WI38 (cell line): ENCODE measurements at regions not wholly inside any gene's neighbourhood (a gene's known extent, or its start where the extent isn't known, plus 50 kb on each side); places are given as distances from the start of the nearest gene placed in this dataset.

Experiments used
- H3K4me3 ChIP-seq: 2 replicates; pipeline ENCODE4 v1.5.1; 2011; ENCODE audit warnings: low read depth, mild to moderate bottlenecking, control low read depth, low read length
- TF ChIP-seq, protein P1 (sequence below): IDR thresholded peaks from 2 replicates; pipeline ENCODE4 v1.5.1; 2012; ENCODE audit warnings: low read depth, mild to moderate bottlenecking, control low read depth, low read length

DNA sequence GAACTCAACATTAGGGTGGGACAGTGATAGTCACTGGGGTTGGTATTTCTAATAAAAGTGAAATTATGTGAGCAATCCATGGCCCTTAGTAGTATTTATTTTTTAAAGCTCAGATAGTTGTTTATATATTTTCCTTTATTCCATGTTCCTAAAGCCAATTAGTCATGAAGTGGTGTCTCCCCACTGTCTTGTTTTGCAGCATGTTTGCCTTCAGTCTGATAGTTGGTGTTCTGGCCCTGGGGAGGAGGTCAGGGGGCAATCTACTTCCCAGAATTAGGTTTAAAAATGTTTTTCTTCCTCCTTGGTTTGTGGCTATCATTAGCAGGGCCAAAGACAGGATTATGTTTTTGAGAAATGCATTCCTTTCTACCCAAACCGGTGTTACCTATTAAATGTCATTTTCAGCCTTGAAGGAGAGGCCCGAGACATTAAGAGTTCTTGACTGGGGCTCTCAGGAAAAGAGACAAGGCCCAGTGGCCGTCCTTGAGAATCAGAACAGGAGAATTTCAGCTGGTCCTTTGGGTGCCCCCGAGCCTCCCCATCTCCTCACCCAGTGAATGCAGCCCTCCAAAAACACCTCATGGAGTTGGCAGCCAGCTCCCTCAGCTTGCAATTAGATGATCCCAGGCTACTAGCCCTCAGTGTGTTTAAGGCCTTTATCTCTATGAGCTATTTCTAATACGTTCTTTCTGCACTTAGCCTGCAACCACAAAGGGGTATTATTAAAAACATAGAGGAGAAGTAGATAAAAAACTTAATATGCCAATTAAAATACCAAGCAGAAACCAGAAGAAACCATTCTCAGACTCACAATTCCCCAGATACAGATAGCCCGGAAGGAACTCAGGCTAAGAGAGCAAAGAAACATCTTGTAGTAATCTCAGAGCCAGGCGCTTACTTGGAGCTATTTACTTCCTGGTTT, 71.3 kb upstream of the NGF start:
- TF ChIP-seq, protein P1, sequence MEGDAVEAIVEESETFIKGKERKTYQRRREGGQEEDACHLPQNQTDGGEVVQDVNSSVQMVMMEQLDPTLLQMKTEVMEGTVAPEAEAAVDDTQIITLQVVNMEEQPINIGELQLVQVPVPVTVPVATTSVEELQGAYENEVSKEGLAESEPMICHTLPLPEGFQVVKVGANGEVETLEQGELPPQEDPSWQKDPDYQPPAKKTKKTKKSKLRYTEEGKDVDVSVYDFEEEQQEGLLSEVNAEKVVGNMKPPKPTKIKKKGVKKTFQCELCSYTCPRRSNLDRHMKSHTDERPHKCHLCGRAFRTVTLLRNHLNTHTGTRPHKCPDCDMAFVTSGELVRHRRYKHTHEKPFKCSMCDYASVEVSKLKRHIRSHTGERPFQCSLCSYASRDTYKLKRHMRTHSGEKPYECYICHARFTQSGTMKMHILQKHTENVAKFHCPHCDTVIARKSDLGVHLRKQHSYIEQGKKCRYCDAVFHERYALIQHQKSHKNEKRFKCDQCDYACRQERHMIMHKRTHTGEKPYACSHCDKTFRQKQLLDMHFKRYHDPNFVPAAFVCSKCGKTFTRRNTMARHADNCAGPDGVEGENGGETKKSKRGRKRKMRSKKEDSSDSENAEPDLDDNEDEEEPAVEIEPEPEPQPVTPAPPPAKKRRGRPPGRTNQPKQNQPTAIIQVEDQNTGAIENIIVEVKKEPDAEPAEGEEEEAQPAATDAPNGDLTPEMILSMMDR: no peak
- H3K4me3 ChIP-seq: no peak overlapping the region

DNA sequence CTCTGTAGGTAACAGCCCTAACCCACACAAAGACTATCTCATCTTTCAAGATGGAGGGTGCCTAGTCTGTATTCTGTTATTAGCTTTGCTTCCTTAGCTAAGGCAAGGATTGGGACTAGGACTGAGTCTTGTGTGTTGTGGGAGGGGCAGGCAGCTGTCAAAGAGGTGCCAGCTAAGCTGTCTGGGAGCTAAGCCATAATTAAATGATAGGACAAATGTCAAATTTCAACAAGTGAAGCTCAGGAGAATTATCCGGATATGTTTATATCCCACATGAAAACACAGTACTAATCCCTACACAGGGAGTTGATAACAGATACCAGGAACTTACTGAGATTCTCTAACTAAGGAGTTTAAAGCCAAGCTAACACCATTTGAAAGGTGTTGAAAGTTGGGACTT, 70.5 kb upstream of the NGF start:
- TF ChIP-seq, protein P1: no peak
- no peak overlapping the region for H3K4me3 ChIP-seq

DNA sequence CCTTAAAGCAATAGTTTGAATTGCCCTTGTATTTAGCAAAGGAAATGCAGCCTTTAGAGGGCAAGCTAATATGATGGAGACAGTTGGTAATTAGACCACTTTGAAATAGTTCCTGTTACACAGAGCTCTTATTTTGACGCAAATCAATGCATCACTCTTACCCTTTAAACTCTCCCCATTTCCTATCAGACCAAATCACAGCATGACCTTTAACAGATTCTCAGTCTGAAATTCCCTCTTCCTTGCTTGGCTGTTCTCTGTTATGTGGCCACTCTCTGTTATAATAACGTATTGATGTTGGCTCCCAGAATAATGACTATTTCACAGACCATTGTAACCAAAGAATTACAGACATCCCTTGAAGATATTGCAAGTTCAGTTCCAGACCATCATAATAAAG, 66.9 kb upstream of the NGF start:
- no peak overlapping the region for H3K4me3 ChIP-seq
- TF ChIP-seq, protein P1: no peak

DNA sequence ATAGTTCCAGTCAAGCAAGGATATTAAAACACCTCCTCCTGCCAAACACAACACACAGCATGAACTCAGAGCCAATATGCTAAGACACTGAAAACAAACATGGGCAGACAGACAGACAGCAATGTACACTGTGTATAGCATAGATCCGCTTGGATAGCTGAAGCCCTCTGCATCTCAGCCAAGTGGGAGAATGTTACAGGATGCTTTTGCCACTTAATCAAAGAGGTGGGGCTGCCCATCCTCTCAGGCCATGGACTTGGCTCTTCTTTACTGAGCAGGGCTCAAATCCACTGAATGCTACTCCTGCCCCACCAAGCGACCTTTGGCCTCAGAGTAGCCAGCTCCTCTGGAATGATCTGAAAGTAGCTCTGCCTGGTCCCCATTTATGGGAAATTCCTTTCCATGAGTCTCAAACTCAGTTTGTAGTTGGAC, 64.7 kb upstream of the NGF start:
- TF ChIP-seq, protein P1: no peak
- H3K4me3 ChIP-seq: no peak overlapping the region

DNA sequence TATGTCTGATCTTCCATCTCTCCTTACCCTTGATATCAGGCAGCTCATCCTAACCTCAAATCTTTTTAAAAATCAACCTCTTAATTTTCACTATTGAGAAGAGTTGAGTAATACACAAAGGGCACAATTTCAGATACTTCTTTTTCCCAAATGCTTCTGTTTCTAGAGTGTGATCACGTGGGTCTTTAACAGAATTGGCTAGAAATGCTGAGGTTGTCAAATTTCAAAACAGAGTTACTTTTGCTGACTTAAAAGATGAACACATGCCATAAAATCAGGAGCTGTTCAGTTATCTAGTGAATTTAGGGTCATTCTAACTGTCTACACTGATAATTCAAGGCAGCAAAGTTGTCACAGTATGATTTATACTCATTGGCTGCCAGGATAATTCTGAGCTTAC, 63.6 kb upstream of the NGF start:
- H3K4me3 ChIP-seq: no peak overlapping the region
- TF ChIP-seq, protein P1: no peak

DNA sequence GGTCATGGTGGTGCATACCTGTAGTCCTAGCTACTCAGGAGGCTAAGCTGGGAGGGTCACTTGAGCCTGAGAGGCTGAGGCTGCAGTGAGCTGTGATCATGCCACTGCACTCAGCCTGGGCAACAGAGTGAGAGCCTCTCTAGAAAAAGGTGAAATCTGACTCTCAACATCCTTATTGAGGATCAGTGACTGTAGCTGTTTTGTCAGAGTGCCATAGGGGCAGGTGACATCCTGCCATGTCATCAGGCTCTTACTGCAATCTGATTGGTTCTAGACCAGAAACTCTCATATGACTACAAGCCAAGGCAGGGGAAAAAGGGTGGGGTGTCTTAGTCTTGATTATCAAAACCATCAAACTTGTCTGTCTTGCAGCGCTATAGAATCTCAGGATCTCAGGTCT, 62.8 kb upstream of the NGF start:
- no peak overlapping the region for H3K4me3 ChIP-seq
- TF ChIP-seq, protein P1: no peak

DNA sequence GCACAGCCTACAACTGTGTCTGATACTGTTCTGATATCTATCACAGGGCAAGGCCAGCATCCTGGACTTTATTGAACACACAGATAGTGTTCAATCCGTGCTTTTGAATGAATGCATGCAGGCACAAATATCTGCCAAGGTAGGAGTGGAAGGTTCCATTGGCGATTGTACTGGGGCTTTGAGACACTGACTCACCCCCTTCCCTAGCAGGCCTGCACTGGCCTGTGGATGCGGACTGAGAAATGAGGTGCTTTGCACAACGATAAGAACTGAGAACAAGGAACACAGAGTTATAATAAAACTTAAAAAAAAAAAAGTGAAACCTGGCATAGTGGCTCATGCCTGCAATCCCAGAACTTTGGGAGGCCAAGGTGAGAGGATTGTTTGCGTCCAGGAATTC, 62.4 kb upstream of the NGF start:
- no peak overlapping the region for H3K4me3 ChIP-seq
- TF ChIP-seq, protein P1: no peak
